ENCODE measurements at regions not wholly inside any gene's neighbourhood (a gene's known extent, or its start where the extent isn't known, plus 50 kb on each side); places are given as distances from the start of the nearest gene placed in this dataset.

GRCh38 chr16:72362973-72363372, 191.0 kb upstream of the PMFBP1 start:
- Histone ChIP-seq H3K79me2 (replicated peaks; ENCODE audit: insufficient read depth, low read length) (no peaks in the 10 kb centered on the region), H3K9me2 (ENCODE audit: insufficient read depth, low read length) (no peaks in the 10 kb centered on the region), H3K4me2 (ENCODE audit: low read length) (no peak overlapping the region), H3K9ac (ENCODE audit: low read length) (no peak overlapping the region), H4K20me1 (ENCODE audit: insufficient read depth) (no peaks in the 10 kb centered on the region), H3F3A (ENCODE audit: insufficient read depth, low read length, poor library complexity, severe bottlenecking) (no peaks in the 10 kb centered on the region), H3K36me3 (ENCODE audit: insufficient read depth, low read length) (no peaks in the 10 kb centered on the region), H3K27ac (ENCODE audit: low read length) (no peak overlapping the region), H2AFZ (ENCODE audit: low read depth, low read length) (no peak overlapping the region), H3K27me3 (ENCODE audit: insufficient read depth, low read depth, low read length) (no peaks in the 10 kb centered on the region), H3K9me3 (ENCODE audit: low read length) (no peaks in the 10 kb centered on the region), H3K4me3 (ENCODE audit: low read length) (no peak overlapping the region)
- TF ChIP-seq RAD21 (conservative IDR thresholded peaks at IDR 0.05) = no peak

GRCh38 chr16:72362476-72362875, 190.5 kb upstream of the PMFBP1 start:
- H4K20me1 ChIP-seq (ENCODE audit: insufficient read depth) = no peaks in the 10 kb centered on the region
- H3F3A ChIP-seq (ENCODE audit: insufficient read depth, low read length, poor library complexity, severe bottlenecking) = no peaks in the 10 kb centered on the region
- no peak overlapping the region for H3K4me2 ChIP-seq (ENCODE audit: low read length)
- no peaks in the 10 kb centered on the region for H3K9me3 ChIP-seq (ENCODE audit: low read length)
- no peaks in the 10 kb centered on the region for H3K36me3 ChIP-seq (ENCODE audit: insufficient read depth, low read length)
- no peak overlapping the region for H3K9ac ChIP-seq (ENCODE audit: low read length)
- H3K79me2 ChIP-seq (replicated peaks; ENCODE audit: insufficient read depth, low read length) = no peaks in the 10 kb centered on the region
- no peaks in the 10 kb centered on the region for H3K27me3 ChIP-seq (ENCODE audit: insufficient read depth, low read depth, low read length)
- no peaks in the 10 kb centered on the region for H3K9me2 ChIP-seq (ENCODE audit: insufficient read depth, low read length)
- TF ChIP-seq EZH2 (IDR thresholded peaks at IDR 0.05; ENCODE audit: borderline replicate concordance, insufficient read depth, low read length, poor library complexity, severe bottlenecking) = no peak
- TF ChIP-seq TAF1 (IDR thresholded peaks at IDR 0.05; ENCODE audit: low read depth) = no peak
- TF ChIP-seq POLR2AphosphoS5 (IDR thresholded peaks at IDR 0.05) = no peak
- no peak for TF ChIP-seq RAD21 (conservative IDR thresholded peaks at IDR 0.05)
- TF ChIP-seq REST (IDR thresholded peaks at IDR 0.05; ENCODE audit: borderline replicate concordance) = no peak
- no peak for TF ChIP-seq MXI1 (conservative IDR thresholded peaks at IDR 0.05; ENCODE audit: poor library complexity, severe bottlenecking)
- TF ChIP-seq CTCF (IDR thresholded peaks at IDR 0.05; ENCODE audit: poor library complexity, severe bottlenecking) = no peak
- no peak for TF ChIP-seq SMC3 (conservative IDR thresholded peaks at IDR 0.05; ENCODE audit: poor library complexity)
- TF ChIP-seq EP300 (conservative IDR thresholded peaks at IDR 0.05; ENCODE audit: poor library complexity, severe bottlenecking) = no peak
- no peak overlapping the region for H3K4me3 ChIP-seq (ENCODE audit: low read length)
- no peak overlapping the region for H3K27ac ChIP-seq (ENCODE audit: low read length)
- no peak overlapping the region for H2AFZ ChIP-seq (ENCODE audit: low read depth, low read length)

- Histone ChIP-seq H3K9me3 (ENCODE audit: low read length) (no peaks in the 10 kb centered on the region), H3K9ac (ENCODE audit: low read length) (no peak overlapping the region), H3K27me3 (ENCODE audit: insufficient read depth, low read depth, low read length) (no peaks in the 10 kb centered on the region), H3K9me2 (ENCODE audit: insufficient read depth, low read length) (no peaks in the 10 kb centered on the region), H3K4me2 (ENCODE audit: low read length) (no peak overlapping the region), H4K20me1 (ENCODE audit: insufficient read depth) (no peaks in the 10 kb centered on the region), H3K27ac (ENCODE audit: low read length) (no peak overlapping the region), H3K79me2 (replicated peaks; ENCODE audit: insufficient read depth, low read length) (no peaks in the 10 kb centered on the region), H3K36me3 (ENCODE audit: insufficient read depth, low read length) (no peaks in the 10 kb centered on the region), H3F3A (ENCODE audit: insufficient read depth, low read length, poor library complexity, severe bottlenecking) (no peaks in the 10 kb centered on the region), H3K4me3 (ENCODE audit: low read length) (no peak overlapping the region), H2AFZ (ENCODE audit: low read depth, low read length) (no peak overlapping the region)
- TF ChIP-seq EP300 (conservative IDR thresholded peaks at IDR 0.05; ENCODE audit: poor library complexity, severe bottlenecking) (no peak), MXI1 (conservative IDR thresholded peaks at IDR 0.05; ENCODE audit: poor library complexity, severe bottlenecking) (no peak), POLR2AphosphoS5 (IDR thresholded peaks at IDR 0.05) (no peak), SMC3 (conservative IDR thresholded peaks at IDR 0.05; ENCODE audit: poor library complexity) (no peak), EZH2 (IDR thresholded peaks at IDR 0.05; ENCODE audit: borderline replicate concordance, insufficient read depth, low read length, poor library complexity, severe bottlenecking) (no peak)
These were observed 186.0 kb upstream of the PMFBP1 start for GRCh38 chr16:72357910-72358309.
